SK-N-SH (cell line): ENCODE measurements at regions not wholly inside any gene's neighbourhood (a gene's known extent, or its start where the extent isn't known, plus 50 kb on each side); places are given as distances from the start of the nearest gene placed in this dataset.

ENCODE experiments used
- CTCF ChIA-PET: fragments of 300-600, 350-600 bp; formaldehyde crosslinking; extraction: SDS; loops from one replicate; lab custom pipeline; 2021; lab: Yijun Ruan, JAX
- POLR2A ChIA-PET: fragments of 350-600 bp; sonication (Branson Sonifier 250); formaldehyde crosslinking; extraction: SDS; loops from one replicate; lab custom pipeline; 2020; ENCODE audit warnings: antibody characterized with exemption, inconsistent platforms; lab: Yijun Ruan, JAX
- DNase-seq: peaks from one replicate; pipeline ENCODE4 v3.0.0; 2012
- H2AFZ ChIP-seq: fragments of 200-600 bp; sonication (generic); 2 replicates; pipeline ENCODE4 v1.8.1; 2016; ENCODE audit warnings: antibody characterized with exemption, mild to moderate bottlenecking, low read depth
- H3F3A ChIP-seq: fragments of 200-600 bp; sonication (generic); replicated peaks from 2 replicates; pipeline ENCODE3; 2016; ENCODE audit warnings: antibody characterized with exemption, mild to moderate bottlenecking; ENCODE audit not compliant: insufficient read depth
- H3K27ac ChIP-seq, 2 experiments: fragments of 200-500 bp in 1 of 2; fragments of 200-600 bp in 1 of 2; sonication (Bioruptor generic) in 1 of 2; sonication (generic), shearing (Covaris generic) in 1 of 2; 2 replicates each; pipeline versions ENCODE4 v1.5.1 to v1.6.1; 2014 to 2016; ENCODE audit warnings: low read depth in 2 of 2, inconsistent platforms in 1 of 2, low read length in 1 of 2, mild to moderate bottlenecking in 1 of 2, mixed read lengths in 1 of 2
- H3K27me3 ChIP-seq: fragments of 200-600 bp; sonication (generic), shearing (Covaris generic); 2 replicates; pipeline ENCODE4 v1.6.1; 2016; ENCODE audit warnings: mixed run types; ENCODE audit not compliant: insufficient read depth
- H3K36me3 ChIP-seq, 2 experiments: fragments of 200-500 bp in 1 of 2; fragments of 200-600 bp in 1 of 2; sonication (Bioruptor generic) in 1 of 2; sonication (generic) in 1 of 2; replicated peaks in 1 of 2; 2 replicates each; pipeline versions ENCODE3 to v1.5.1; 2014 to 2016; ENCODE audit warnings: low read length in 1 of 2, mild to moderate bottlenecking in 1 of 2; ENCODE audit not compliant: insufficient read depth in 2 of 2, control insufficient read depth in 1 of 2
- H3K4me1 ChIP-seq, 2 experiments: fragments of 200-500 bp in 1 of 2; fragments of 200-600 bp in 1 of 2; sonication (Bioruptor generic) in 1 of 2; sonication (generic), shearing (Covaris generic) in 1 of 2; 2 replicates each; pipeline versions ENCODE4 v1.5.1 to v1.6.1; 2014 to 2016; ENCODE audit warnings: low read depth in 1 of 2, low read length in 1 of 2, mixed run types in 1 of 2; ENCODE audit not compliant: insufficient read depth in 2 of 2, control insufficient read depth in 1 of 2
- H3K4me2 ChIP-seq: fragments of 200-600 bp; sonication (generic), shearing (Covaris generic); 2 replicates; pipeline ENCODE4 v1.6.1; 2017; ENCODE audit warnings: mixed run types
- H3K4me3 ChIP-seq, 2 experiments: fragments of 200-500 bp in 1 of 2; fragments of 200-600 bp in 1 of 2; sonication (Bioruptor generic) in 1 of 2; sonication (generic), shearing (Covaris generic) in 1 of 2; 2 replicates each; pipeline versions ENCODE4 v1.5.1 to v1.8.1; 2014 to 2016; ENCODE audit warnings: low read depth in 2 of 2, inconsistent platforms in 1 of 2, low read length in 1 of 2, mild to moderate bottlenecking in 1 of 2, mixed read lengths in 1 of 2, moderate library complexity in 1 of 2
- H3K79me2 ChIP-seq: fragments of 200-600 bp; sonication (generic); 2 replicates; pipeline ENCODE4 v1.8.1; 2017; ENCODE audit warnings: mild to moderate bottlenecking; ENCODE audit not compliant: insufficient read depth
- H3K9ac ChIP-seq: fragments of 200-600 bp; sonication (generic); 2 replicates; pipeline ENCODE4 v1.6.1; 2017; ENCODE audit warnings: mixed run types
- H3K9me2 ChIP-seq: fragments of 200-600 bp; sonication (generic); 2 replicates; pipeline ENCODE4 v1.6.1; 2017; ENCODE audit warnings: mixed run types
- H3K9me3 ChIP-seq: fragments of 200-600 bp; sonication (generic); 2 replicates; pipeline ENCODE4 v1.6.1; 2017; ENCODE audit warnings: mixed run types, mild to moderate bottlenecking, moderate library complexity
- H4K20me1 ChIP-seq: fragments of 200-600 bp; sonication (generic); 2 replicates; pipeline ENCODE4 v1.6.1; 2017; ENCODE audit warnings: mild to moderate bottlenecking, mixed run types; ENCODE audit not compliant: insufficient read depth
- CHD2 ChIP-seq: fragments of 150-350 bp; IDR thresholded peaks from 2 replicates; pipeline ENCODE4 v1.6.1; 2018; ENCODE audit warnings: low read length; ENCODE audit not compliant: partially characterized antibody
- ELF1 ChIP-seq: IDR thresholded peaks from 2 replicates; pipeline ENCODE4 v1.4.0; 2012
- EZH2phosphoT487 ChIP-seq: fragments of 200-600 bp; sonication (generic); IDR thresholded peaks from 2 replicates; pipeline ENCODE4 v1.6.1; 2017; ENCODE audit warnings: low read depth, mixed run types, mild to moderate bottlenecking, antibody characterized with exemption, moderate library complexity, borderline replicate concordance
- FOSL2 ChIP-seq: IDR thresholded peaks from 2 replicates; pipeline ENCODE4 v1.4.0; 2012; ENCODE audit warnings: low read depth, mild to moderate bottlenecking, moderate library complexity, borderline replicate concordance
- JUND ChIP-seq: IDR thresholded peaks from 2 replicates; pipeline ENCODE4 v1.4.0; 2012
- MEF2A ChIP-seq: IDR thresholded peaks from 2 replicates; pipeline ENCODE4 v1.4.0; 2012; ENCODE audit warnings: low read depth, borderline replicate concordance
- MXI1 ChIP-seq: IDR thresholded peaks from 2 replicates; pipeline ENCODE4 v1.6.1; 2012; ENCODE audit warnings: mild to moderate bottlenecking, low read depth, low read length, improper control_type of control experiment
- NFIC ChIP-seq: IDR thresholded peaks from 2 replicates; pipeline ENCODE4 v1.4.0; 2012; ENCODE audit warnings: borderline replicate concordance
- NRF1 ChIP-seq: IDR thresholded peaks from 2 replicates; pipeline ENCODE4 v1.6.1; 2012; ENCODE audit warnings: low read depth, mild to moderate bottlenecking, low read length
- POLR2AphosphoS5 ChIP-seq: IDR thresholded peaks from 2 replicates; pipeline ENCODE4 v1.6.1; 2012; ENCODE audit warnings: low read depth, low read length
- RFX5 ChIP-seq: IDR thresholded peaks from 2 replicates; pipeline ENCODE4 v1.6.1; 2012; ENCODE audit warnings: mild to moderate bottlenecking, improper control_type of control experiment, low read length
- SMC3 ChIP-seq: IDR thresholded peaks from 2 replicates; pipeline ENCODE4 v1.6.1; 2012; ENCODE audit warnings: low read depth, low read length, improper control_type of control experiment
- TEAD4 ChIP-seq: IDR thresholded peaks from 2 replicates; pipeline ENCODE4 v1.4.0; 2012; ENCODE audit warnings: mild to moderate bottlenecking, borderline replicate concordance; ENCODE audit not compliant: insufficient read depth
- YY1 ChIP-seq: IDR thresholded peaks from 2 replicates; pipeline ENCODE4 v1.4.0; 2012; ENCODE audit warnings: low read depth, mild to moderate bottlenecking
- WGBS: methylation state at CpG from one replicate; pipeline ENCODE4 v1.1.6; 2017; ENCODE audit warnings: low lambda C conversion rate; 5-methylcytosine and 5-hydroxymethylcytosine counted together
- TF ChIP-seq, protein P1 (sequence below): IDR thresholded peaks from 2 replicates; pipeline ENCODE4 v1.6.1; 2012; ENCODE audit warnings: mild to moderate bottlenecking, low read depth, low read length, moderate library complexity
- TF ChIP-seq, protein P2 (sequence below): IDR thresholded peaks from 2 replicates; pipeline ENCODE4; 2012
- TF ChIP-seq, protein P3 (sequence below): IDR thresholded peaks from 2 replicates; pipeline ENCODE4 v1.4.0; 2012; ENCODE audit warnings: low read depth, borderline replicate concordance
- TF ChIP-seq, protein P4 (sequence below): IDR thresholded peaks from 2 replicates; pipeline ENCODE4 v1.4.0; 2012; ENCODE audit warnings: low read depth
- TF ChIP-seq, protein P5 (sequence below): fragments of 150-350 bp; IDR thresholded peaks from 2 replicates; pipeline ENCODE4 v1.6.1; 2017; ENCODE audit warnings: antibody characterized with exemption, low read length, low read depth, borderline replicate concordance
- TF ChIP-seq, protein P6 (sequence below): fragments of 150-350 bp; IDR thresholded peaks from 2 replicates; pipeline ENCODE4 v1.6.1; 2016; ENCODE audit warnings: mild to moderate bottlenecking, low read depth, low read length

DNA sequence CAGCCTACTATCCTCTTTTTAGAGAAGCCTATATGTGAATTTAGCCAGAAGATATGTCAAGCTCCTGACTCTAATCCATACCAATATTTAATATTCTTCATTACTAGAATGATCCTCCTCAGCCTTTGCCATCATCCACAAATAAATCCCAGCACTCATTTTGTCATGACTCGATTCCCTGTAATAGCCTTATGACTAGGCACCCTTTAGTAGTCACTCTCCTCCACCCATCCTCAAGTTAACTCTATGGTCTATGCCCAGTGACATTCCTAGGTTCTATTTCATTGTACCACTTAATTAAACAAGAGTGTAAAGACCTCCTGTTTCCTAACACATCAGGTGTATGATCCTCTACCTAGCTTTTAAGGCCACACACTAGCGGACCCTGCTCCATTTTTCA is 450.4 kb upstream of the CITED2 start:
- Histone ChIP-seq H3K27ac (no peak overlapping the region), H2AFZ (no peak overlapping the region), H3K79me2 (no peaks in the 10 kb centered on the region), H3F3A (peaks cover 7% of the 10 kb centered on the region), H3K9me2 (no peaks in the 10 kb centered on the region), H3K36me3 (no peaks in the 10 kb centered on the region), H4K20me1 (no peaks in the 10 kb centered on the region), H3K4me1 (peaks cover 0 to 1% of the 10 kb centered on the region in 2 experiments; a peak in 1 of 4 replicates), H3K9me3 (no peaks in the 10 kb centered on the region), H3K4me3 (no peak overlapping the region), H3K27me3 (no peaks in the 10 kb centered on the region), H3K4me2 (no peak overlapping the region), H3K9ac (no peak overlapping the region)
- no peak for DNase-seq
- TF ChIP-seq EZH2phosphoT487 (no peak), MEF2A (no peak), ELF1 (no peak), RFX5 (no peak), SMC3 (no peak), YY1 (no peak), NRF1 (no peak), FOSL2 (no peak), MXI1 (no peak), JUND (no peak), NFIC (no peak), TEAD4 (no peak), POLR2AphosphoS5 (no peak), CHD2 (no peak)
- TF ChIP-seq, protein P1, sequence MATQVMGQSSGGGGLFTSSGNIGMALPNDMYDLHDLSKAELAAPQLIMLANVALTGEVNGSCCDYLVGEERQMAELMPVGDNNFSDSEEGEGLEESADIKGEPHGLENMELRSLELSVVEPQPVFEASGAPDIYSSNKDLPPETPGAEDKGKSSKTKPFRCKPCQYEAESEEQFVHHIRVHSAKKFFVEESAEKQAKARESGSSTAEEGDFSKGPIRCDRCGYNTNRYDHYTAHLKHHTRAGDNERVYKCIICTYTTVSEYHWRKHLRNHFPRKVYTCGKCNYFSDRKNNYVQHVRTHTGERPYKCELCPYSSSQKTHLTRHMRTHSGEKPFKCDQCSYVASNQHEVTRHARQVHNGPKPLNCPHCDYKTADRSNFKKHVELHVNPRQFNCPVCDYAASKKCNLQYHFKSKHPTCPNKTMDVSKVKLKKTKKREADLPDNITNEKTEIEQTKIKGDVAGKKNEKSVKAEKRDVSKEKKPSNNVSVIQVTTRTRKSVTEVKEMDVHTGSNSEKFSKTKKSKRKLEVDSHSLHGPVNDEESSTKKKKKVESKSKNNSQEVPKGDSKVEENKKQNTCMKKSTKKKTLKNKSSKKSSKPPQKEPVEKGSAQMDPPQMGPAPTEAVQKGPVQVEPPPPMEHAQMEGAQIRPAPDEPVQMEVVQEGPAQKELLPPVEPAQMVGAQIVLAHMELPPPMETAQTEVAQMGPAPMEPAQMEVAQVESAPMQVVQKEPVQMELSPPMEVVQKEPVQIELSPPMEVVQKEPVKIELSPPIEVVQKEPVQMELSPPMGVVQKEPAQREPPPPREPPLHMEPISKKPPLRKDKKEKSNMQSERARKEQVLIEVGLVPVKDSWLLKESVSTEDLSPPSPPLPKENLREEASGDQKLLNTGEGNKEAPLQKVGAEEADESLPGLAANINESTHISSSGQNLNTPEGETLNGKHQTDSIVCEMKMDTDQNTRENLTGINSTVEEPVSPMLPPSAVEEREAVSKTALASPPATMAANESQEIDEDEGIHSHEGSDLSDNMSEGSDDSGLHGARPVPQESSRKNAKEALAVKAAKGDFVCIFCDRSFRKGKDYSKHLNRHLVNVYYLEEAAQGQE: no peak
- TF ChIP-seq, protein P2, sequence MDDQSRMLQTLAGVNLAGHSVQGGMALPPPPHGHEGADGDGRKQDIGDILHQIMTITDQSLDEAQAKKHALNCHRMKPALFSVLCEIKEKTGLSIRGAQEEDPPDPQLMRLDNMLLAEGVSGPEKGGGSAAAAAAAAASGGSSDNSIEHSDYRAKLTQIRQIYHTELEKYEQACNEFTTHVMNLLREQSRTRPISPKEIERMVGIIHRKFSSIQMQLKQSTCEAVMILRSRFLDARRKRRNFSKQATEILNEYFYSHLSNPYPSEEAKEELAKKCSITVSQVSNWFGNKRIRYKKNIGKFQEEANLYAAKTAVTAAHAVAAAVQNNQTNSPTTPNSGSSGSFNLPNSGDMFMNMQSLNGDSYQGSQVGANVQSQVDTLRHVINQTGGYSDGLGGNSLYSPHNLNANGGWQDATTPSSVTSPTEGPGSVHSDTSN: no peak
- TF ChIP-seq, protein P3, sequence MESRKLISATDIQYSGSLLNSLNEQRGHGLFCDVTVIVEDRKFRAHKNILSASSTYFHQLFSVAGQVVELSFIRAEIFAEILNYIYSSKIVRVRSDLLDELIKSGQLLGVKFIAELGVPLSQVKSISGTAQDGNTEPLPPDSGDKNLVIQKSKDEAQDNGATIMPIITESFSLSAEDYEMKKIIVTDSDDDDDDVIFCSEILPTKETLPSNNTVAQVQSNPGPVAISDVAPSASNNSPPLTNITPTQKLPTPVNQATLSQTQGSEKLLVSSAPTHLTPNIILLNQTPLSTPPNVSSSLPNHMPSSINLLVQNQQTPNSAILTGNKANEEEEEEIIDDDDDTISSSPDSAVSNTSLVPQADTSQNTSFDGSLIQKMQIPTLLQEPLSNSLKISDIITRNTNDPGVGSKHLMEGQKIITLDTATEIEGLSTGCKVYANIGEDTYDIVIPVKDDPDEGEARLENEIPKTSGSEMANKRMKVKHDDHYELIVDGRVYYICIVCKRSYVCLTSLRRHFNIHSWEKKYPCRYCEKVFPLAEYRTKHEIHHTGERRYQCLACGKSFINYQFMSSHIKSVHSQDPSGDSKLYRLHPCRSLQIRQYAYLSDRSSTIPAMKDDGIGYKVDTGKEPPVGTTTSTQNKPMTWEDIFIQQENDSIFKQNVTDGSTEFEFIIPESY: no peak
- TF ChIP-seq, protein P4, sequence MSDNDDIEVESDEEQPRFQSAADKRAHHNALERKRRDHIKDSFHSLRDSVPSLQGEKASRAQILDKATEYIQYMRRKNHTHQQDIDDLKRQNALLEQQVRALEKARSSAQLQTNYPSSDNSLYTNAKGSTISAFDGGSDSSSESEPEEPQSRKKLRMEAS: no peak
- TF ChIP-seq, protein P5, sequence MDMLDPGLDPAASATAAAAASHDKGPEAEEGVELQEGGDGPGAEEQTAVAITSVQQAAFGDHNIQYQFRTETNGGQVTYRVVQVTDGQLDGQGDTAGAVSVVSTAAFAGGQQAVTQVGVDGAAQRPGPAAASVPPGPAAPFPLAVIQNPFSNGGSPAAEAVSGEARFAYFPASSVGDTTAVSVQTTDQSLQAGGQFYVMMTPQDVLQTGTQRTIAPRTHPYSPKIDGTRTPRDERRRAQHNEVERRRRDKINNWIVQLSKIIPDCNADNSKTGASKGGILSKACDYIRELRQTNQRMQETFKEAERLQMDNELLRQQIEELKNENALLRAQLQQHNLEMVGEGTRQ: no peak
- TF ChIP-seq, protein P6, sequence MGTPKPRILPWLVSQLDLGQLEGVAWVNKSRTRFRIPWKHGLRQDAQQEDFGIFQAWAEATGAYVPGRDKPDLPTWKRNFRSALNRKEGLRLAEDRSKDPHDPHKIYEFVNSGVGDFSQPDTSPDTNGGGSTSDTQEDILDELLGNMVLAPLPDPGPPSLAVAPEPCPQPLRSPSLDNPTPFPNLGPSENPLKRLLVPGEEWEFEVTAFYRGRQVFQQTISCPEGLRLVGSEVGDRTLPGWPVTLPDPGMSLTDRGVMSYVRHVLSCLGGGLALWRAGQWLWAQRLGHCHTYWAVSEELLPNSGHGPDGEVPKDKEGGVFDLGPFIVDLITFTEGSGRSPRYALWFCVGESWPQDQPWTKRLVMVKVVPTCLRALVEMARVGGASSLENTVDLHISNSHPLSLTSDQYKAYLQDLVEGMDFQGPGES: no peak
- WGBS: 54% methylated on average over 2 of the region's 2 CpGs
- ChIA-PET CTCF (no interaction called here), POLR2A (no interaction called here)
